ENCODE measurements at regions not wholly inside any gene's neighbourhood (a gene's known extent, or its start where the extent isn't known, plus 50 kb on each side); places are given as distances from the start of the nearest gene placed in this dataset.

GRCh38 chr19:32070101-32070500, 275.3 kb upstream of the ZNF507 start:
- no peak for TF ChIP-seq ATF2 (IDR thresholded peaks at IDR 0.05; ENCODE audit: low read length)
- no peak for TF ChIP-seq CTCF (IDR thresholded peaks at IDR 0.05; ENCODE audit: control extremely low read depth in 1 of 3, insufficient read depth in 1 of 3, low read depth in 1 of 3, low read length in 3 of 3)
- no peak for TF ChIP-seq EZH2 (IDR thresholded peaks at IDR 0.05; ENCODE audit: low read depth, low read length, severe bottlenecking)
- TF ChIP-seq RAD21 (IDR thresholded peaks at IDR 0.05 in 1 of 2, conservative IDR thresholded peaks at IDR 0.05 in 1 of 2; ENCODE audit: low read depth in 2 of 2, low read length in 2 of 2) = no peak
- TF ChIP-seq MAX (IDR thresholded peaks at IDR 0.05) = no peak
- no peak for TF ChIP-seq YY1 (IDR thresholded peaks at IDR 0.05; ENCODE audit: low read depth, low read length)
- TF ChIP-seq KDM1A (IDR thresholded peaks at IDR 0.05; ENCODE audit: borderline replicate concordance, low read length) = no peak
- TF ChIP-seq POLR2AphosphoS5 (IDR thresholded peaks at IDR 0.05; ENCODE audit: low read depth, low read length) = no peak
